Upper lobe of right lung (tissue), 1 donor: ENCODE measurements at regions not wholly inside any gene's neighbourhood (a gene's known extent, or its start where the extent isn't known, plus 50 kb on each side); places are given as distances from the start of the nearest gene placed in this dataset.
"Not testable (repeated sequence)": the region's sequence is repeated elsewhere in the genome, so short reads cannot be mapped to it uniquely, and the experiment has no call there.

Source experiments
- ATAC-seq: fragments of 200-7000 bp; cut with Tn5 transposase; one replicate; pipeline ENCODE4 v1.9.1; 2020; ENCODE audit warnings: mild to moderate bottlenecking, moderate library complexity
- DNase-seq: peaks from one replicate; pipeline ENCODE4 v3.0.0-alpha.2; 2020
- H3K27ac ChIP-seq: fragments of 200-600 bp; one replicate; pipeline ENCODE4 v1.8.0; 2022
- H3K27me3 ChIP-seq: fragments of 200-600 bp; one replicate; pipeline ENCODE4 v1.8.0; 2022; ENCODE audit warnings: mild to moderate bottlenecking
- H3K36me3 ChIP-seq: fragments of 200-600 bp; one replicate; pipeline ENCODE4 v1.8.0; 2022
- H3K4me1 ChIP-seq: fragments of 200-600 bp; one replicate; pipeline ENCODE4 v1.8.0; 2022
- H3K4me3 ChIP-seq: fragments of 200-600 bp; one replicate; pipeline ENCODE4 v1.8.0; 2022; ENCODE audit warnings: mild to moderate bottlenecking
- H3K9me3 ChIP-seq: fragments of 200-600 bp; one replicate; pipeline ENCODE4 v1.8.0; 2022
- intact Hi-C: fragments of 100-400 bp; cut with DNase I; formaldehyde crosslinking; loops from one replicate; pipeline ENCODE4 v1.11.0; 2022
- TF ChIP-seq, protein P1 (sequence below): fragments of 200-600 bp; IDR thresholded peaks from one replicate; pipeline ENCODE4 v1.8.0; 2022; ENCODE audit warnings: antibody characterized with exemption
- donor health status: DM: no; HTN: yes; CAD: no; lungs with severe emphysema.

DNA sequence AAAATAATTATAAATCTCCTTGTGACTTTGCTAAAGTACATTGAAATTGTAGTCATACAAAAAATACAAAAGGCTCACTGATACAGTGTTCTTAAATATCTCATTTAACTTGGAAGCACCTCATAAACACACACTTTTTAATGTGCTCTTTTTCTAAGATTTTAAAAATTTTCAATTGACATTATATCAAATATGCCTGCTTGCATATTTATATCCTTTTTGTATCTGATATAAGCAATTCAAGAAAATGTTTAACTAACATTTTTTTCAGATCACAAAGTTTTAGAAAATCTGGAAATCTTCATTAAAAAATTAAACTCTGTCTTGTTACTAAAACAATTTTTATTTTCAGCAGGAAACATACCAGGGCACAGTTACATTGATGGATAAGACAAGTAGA is 661.5 kb downstream of the REEP3 start:
- DNase-seq (no peak), ATAC-seq (no peak)
- no peaks in the 10 kb centered on the region for H3K36me3 ChIP-seq
- no peaks in the 10 kb centered on the region for H3K27me3 ChIP-seq
- intact Hi-C loops = no loop called here
- no peak overlapping the region for H3K27ac ChIP-seq
- no peaks in the 10 kb centered on the region for H3K9me3 ChIP-seq
- no peak overlapping the region for H3K4me3 ChIP-seq
- TF ChIP-seq, protein P1, sequence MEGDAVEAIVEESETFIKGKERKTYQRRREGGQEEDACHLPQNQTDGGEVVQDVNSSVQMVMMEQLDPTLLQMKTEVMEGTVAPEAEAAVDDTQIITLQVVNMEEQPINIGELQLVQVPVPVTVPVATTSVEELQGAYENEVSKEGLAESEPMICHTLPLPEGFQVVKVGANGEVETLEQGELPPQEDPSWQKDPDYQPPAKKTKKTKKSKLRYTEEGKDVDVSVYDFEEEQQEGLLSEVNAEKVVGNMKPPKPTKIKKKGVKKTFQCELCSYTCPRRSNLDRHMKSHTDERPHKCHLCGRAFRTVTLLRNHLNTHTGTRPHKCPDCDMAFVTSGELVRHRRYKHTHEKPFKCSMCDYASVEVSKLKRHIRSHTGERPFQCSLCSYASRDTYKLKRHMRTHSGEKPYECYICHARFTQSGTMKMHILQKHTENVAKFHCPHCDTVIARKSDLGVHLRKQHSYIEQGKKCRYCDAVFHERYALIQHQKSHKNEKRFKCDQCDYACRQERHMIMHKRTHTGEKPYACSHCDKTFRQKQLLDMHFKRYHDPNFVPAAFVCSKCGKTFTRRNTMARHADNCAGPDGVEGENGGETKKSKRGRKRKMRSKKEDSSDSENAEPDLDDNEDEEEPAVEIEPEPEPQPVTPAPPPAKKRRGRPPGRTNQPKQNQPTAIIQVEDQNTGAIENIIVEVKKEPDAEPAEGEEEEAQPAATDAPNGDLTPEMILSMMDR = no peak
- no peaks in the 10 kb centered on the region for H3K4me1 ChIP-seq

DNA sequence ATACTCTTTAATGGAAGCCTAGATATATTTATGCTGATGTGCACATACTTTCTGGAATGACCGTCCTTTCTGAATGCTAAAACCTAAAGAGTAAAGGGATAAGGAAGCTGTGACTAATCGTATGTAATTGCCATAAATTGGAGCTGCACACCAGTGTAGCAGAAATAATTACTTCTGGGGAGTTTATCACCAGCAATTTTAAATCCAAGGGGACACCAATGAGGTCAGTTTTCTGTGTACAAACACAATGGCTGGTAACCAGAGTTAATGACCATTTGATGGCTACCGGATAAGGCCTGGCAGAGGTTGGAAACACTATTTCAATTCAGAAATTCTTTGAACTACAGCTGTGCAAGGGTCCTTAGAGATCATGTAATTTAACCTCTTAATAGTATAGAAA is 670.1 kb downstream of the REEP3 start:
- H3K36me3 ChIP-seq = no peaks in the 10 kb centered on the region
- intact Hi-C loops = no loop called here
- no peaks in the 10 kb centered on the region for H3K27me3 ChIP-seq
- no peak for ATAC-seq
- no peaks in the 10 kb centered on the region for H3K4me1 ChIP-seq
- H3K9me3 ChIP-seq = no peaks in the 10 kb centered on the region
- no peak overlapping the region for H3K27ac ChIP-seq
- TF ChIP-seq, protein P1 = no peak
- no peak overlapping the region for H3K4me3 ChIP-seq
- no peak for DNase-seq

DNA sequence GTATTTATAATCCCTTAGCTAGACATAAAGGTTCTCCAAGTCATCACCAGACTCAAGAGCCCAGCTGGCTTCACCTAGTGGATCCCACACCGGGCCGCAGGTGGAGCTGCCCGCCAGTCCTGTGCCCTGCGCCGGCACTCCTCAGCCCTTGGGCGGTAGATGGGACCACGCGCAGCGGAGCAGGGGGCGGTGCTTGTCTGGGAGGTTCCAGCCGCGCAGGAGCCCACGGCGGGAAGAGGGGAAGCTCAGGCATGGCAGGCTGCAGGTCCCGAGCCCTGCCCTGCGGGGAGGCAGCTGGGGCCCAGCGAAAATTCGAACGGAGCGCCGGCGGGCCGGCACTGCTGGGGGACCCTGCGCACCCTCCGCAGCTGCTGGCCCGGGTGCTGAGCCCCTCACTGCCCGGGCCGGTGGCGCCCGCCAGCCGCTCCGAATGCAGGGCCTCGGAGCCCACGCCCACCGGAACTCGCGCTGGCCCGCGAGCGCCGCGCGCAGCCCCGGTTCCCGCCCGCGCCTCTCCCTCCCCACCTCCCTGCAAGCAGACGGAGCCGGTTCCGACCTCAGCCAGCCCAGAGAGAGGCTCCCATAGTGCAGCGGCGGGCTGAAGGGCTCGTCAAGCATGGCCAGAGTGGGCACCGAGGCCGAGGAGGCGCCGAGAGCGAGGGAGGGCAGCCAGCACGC is 675.6 kb downstream of the REEP3 start:
- intact Hi-C loops = no loop called here
- Histone ChIP-seq H3K27ac (no peak overlapping the region), H3K9me3 (no peaks in the 10 kb centered on the region), H3K36me3 (no peaks in the 10 kb centered on the region), H3K27me3 (no peaks in the 10 kb centered on the region), H3K4me1 (no peaks in the 10 kb centered on the region), H3K4me3 (no peak overlapping the region)
- DNase-seq (no peak), ATAC-seq (no peak)
- TF ChIP-seq, protein P1 = no peak

DNA sequence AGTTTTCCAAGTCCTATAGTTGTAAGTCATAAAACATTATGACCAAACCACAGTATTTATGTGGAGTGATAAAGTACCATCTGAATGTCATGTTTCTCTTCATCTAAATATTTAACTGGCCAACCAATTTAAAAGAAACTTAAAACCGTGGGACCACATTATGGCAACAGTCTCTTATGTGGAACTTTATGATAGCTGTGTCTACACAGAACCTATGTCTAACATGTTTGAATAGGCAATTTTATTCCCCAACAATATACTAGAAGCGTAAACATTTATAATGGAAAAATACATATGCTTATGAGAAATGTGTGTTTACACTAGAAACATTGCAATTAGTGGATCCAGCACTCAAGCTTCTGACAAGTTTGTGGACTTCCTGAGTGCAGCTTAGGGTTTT is 680.7 kb downstream of the REEP3 start:
- H3K36me3 ChIP-seq = no peaks in the 10 kb centered on the region
- H3K9me3 ChIP-seq = no peaks in the 10 kb centered on the region
- intact Hi-C loops = no loop called here
- H3K27ac ChIP-seq = no peak overlapping the region
- no peak overlapping the region for H3K4me3 ChIP-seq
- H3K4me1 ChIP-seq = no peaks in the 10 kb centered on the region
- ATAC-seq = no peak
- no peak for DNase-seq
- H3K27me3 ChIP-seq = no peaks in the 10 kb centered on the region
- TF ChIP-seq, protein P1 = no peak

DNA sequence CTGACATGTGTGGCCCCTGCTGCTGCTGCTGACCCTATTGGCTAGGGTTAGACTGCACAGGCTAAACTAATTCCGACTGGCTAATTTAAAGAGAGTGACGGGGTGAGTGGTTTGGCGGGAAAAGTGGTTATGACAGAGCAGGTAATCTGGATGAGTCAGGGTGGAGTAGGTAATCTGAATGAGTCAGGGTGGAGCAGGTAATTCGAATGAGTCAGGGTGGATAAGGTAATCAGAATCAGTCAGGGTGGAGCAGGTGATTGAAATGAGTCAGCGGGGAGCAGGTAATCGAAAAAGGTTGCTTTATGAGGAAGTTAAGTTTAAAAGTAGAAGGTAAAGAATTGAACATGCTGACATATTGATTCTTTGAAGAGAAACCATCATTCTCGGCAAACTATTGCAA is 683.3 kb downstream of the REEP3 start:
- H3K27me3 ChIP-seq, H3K4me3 ChIP-seq, H3K27ac ChIP-seq, H3K4me1 ChIP-seq, ATAC-seq, intact Hi-C loops, H3K36me3 ChIP-seq, DNase-seq, H3K9me3 ChIP-seq: not testable (repeated sequence)

DNA sequence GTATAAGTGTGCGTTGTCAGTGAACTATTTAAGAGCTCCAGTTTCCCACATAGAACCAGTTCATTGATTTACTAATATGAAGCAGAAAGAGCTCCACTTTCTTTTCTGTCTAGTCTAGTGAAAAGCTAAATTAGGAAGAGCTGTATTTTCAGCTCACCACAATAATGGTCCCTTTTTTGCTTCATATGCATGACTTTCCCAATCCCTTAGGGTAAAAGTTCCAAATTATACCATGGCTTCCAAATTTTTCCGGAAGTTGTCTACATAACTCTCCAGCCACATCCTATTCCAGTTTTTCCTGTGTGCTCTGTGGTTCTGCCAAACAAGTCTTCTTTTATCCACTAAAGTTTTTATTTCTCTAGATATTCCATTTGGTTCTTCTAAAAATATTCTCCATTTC is 685.2 kb downstream of the REEP3 start:
- no peaks in the 10 kb centered on the region for H3K36me3 ChIP-seq
- intact Hi-C loops = no loop called here
- H3K4me3 ChIP-seq = no peak overlapping the region
- H3K27ac ChIP-seq = no peak overlapping the region
- no peaks in the 10 kb centered on the region for H3K4me1 ChIP-seq
- ATAC-seq (no peak), DNase-seq (no peak)
- TF ChIP-seq, protein P1 = no peak
- H3K27me3 ChIP-seq = no peaks in the 10 kb centered on the region
- H3K9me3 ChIP-seq = no peaks in the 10 kb centered on the region
